ENCODE measurements at regions not wholly inside any gene's neighbourhood (a gene's known extent, or its start where the extent isn't known, plus 50 kb on each side); places are given as distances from the start of the nearest gene placed in this dataset.

DNA sequence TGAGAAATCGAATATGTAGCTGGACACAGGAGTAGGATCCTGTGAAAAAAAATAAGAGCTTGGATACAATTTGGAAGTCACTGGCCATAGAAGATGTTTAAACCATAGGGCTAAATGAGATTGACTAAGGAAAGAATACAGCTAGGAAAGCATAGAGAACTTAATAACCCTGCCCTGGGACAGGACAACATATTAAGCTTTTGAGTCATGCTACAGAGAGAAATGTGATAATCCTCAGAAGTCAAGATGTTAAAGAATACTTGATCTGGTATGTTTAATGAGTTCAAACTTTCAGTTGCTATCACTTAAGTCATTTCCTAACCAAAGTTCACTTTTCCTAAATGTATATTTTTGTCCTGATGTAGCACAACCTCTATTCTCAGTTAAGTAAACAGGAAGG, 154.6 kb upstream of the TSHZ2 start:
- DNase-seq = no peak

DNA sequence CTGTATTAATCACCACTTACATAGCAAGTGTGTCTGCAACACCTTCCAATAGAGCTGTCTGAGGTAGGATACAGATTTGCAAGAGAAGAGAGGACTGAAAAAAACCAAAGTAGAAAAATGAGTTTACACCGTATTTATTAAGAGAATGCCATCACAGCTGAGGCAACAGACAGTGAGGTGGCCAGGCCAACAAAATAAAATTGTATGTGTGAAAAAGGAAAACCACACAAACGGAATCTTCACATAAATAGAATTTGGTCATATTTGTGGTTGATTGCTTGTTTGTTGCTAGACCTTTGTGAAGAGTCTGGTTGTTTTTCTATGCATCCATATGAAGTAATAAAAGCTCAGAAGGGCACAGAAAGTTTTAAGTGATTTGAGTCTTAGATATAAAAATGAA, 157.8 kb upstream of the TSHZ2 start:
- DNase-seq = no peak

- no peak for DNase-seq
Measured at GRCh38 chr20:52812231-52812847, 159.8 kb upstream of the TSHZ2 start.

DNA sequence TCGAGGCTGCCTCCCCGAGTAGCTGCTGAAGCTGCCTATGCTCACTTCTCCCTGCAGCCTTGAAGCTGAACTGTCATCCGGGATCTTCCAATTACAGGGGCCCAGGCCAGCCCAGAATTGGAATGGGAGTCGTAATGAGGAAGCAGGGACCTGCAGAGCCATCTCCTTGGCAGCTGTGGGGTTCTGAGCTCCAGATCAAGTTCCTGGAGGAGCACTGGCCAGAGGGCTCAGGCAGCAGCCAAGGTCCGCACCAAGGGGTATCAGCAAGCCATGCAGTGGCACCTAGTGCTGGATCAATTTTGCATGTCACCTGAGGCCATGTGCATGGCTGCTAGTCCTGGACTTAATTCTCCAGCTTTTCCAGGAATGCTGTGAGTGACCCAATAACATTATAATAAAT, 163.2 kb upstream of the TSHZ2 start:
- DNase-seq = no peak

GRCh38 chr20:52806918-52807317, 165.2 kb upstream of the TSHZ2 start:
- DNase-seq = no peak

GRCh38 chr20:52805843-52806242, 166.3 kb upstream of the TSHZ2 start:
- DNase-seq = no peak

- DNase-seq = no peak
Measured at GRCh38 chr20:52805296-52805571, 166.9 kb upstream of the TSHZ2 start.

GRCh38 chr20:52804497-52805295, 167.5 kb upstream of the TSHZ2 start:
- DNase-seq = no peak

- no peak for DNase-seq
Measured at GRCh38 chr20:52801628-52802006, 170.5 kb upstream of the TSHZ2 start.

DNA sequence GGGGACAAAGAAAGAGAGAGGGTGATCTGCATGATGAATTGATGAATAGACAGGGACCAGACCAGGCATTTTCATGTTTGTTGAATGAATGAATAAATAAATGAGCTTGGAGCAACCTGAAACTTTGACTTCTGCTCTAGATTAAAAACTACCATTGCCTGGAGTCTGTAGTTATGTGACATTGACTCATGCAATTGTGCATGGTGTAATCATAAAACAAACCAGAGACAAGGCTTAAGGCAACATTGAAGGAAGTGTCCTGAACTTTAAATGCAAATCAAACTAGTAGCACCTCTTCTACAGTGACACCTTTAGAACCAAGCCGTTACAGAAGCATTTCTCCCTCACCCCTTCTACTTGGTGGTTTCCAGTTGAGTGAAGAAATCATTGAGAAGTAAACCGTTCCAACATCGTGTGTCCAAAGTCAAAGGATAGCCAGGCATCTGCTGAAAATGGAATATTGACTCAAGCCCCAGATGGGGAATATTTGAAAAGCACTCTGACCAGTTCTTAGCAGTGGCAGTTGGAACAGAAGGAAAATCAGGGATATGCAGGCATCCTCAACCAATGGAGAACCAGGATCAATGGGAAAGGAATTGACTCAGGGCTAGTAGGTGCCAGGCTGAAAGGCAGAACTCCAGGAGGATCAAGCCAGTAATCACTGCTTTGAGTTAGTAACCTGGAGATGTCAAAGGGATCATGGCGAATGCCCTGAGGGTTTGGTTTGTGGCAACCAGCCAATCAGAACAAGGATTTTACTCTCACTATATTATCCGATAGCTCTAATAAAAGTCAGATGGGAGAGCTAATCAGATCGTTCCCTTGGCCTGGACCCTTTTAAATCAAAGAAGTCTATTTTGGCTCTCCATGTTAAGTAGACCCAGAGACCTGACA, 171.2 kb upstream of the TSHZ2 start:
- DNase-seq = no peak

GRCh38 chr20:52799130-52799529, 173.0 kb upstream of the TSHZ2 start:
- no peak for DNase-seq

GRCh38 chr20:52798124-52798523, 174.0 kb upstream of the TSHZ2 start:
- no peak for DNase-seq

- DNase-seq = no peak
Measured at GRCh38 chr20:52794853-52795252, 177.3 kb upstream of the TSHZ2 start.

GRCh38 chr20:52793339-52793963, 178.7 kb upstream of the TSHZ2 start:
- DNase-seq = no peak

GRCh38 chr20:52791091-52791490, 181.1 kb upstream of the TSHZ2 start:
- no peak for DNase-seq

GRCh38 chr20:52789716-52790115, 182.4 kb upstream of the TSHZ2 start:
- no peak for DNase-seq

DNA sequence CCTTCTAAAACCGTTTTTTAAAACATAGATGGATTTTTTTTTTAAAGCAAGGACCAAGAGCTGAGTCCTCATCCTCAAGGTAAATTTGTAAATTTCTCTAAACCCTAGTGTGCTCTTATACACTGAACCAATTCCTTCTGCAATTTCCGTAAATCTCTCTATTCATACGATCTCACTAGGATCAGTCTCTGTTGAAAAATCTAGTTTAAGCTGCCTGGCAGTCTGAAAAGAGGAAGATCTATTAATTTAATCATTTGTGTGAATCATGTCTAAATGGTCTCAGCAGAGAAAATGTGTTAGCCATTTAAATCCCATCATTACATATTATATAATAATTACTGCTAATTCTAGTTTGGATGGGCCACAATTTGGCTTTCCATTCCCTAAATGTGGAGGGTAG, 184.2 kb upstream of the TSHZ2 start:
- DNase-seq = no peak

- DNase-seq = no peak
Measured at GRCh38 chr20:52787216-52787615, 184.9 kb upstream of the TSHZ2 start.

- DNase-seq = no peak
Measured at GRCh38 chr20:52785679-52786078, 186.5 kb upstream of the TSHZ2 start.

GRCh38 chr20:52783769-52784168, 188.4 kb upstream of the TSHZ2 start:
- no peak for DNase-seq

- DNase-seq = no peak
Measured at GRCh38 chr20:52780462-52780861, 191.7 kb upstream of the TSHZ2 start.

DNA sequence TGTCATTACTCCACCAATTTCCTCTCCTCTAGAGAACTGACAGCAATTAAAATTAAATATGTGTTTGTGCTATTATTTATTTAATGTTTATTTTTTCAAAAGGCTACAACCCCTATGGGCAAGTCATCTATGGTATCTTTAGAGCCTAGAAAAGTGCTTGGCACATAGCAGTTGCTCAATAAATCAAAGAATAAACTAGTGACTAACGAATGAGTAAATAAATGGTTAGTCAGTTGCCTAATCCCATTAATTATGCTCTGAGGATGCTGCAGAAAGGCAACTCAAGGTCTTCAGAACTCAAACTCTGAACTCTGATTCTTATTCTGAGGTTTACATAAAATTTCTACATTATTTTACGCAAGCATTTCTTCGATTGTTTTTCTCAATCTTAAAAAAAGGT, 193.0 kb upstream of the TSHZ2 start:
- no peak for DNase-seq

- DNase-seq = no peak
Measured at GRCh38 chr20:52777171-52777570, 195.0 kb upstream of the TSHZ2 start.

GRCh38 chr20:52775786-52776185, 196.4 kb upstream of the TSHZ2 start:
- no peak for DNase-seq
